HepG2 (cell line): ENCODE measurements at regions not wholly inside any gene's neighbourhood (a gene's known extent, or its start where the extent isn't known, plus 50 kb on each side); places are given as distances from the start of the nearest gene placed in this dataset.

Experiments used
- ATAC-seq: fragments of 200-7000 bp; cut with Tn5 transposase; 3 replicates; pipeline ENCODE4 v1.9.1; 2020; ENCODE audit warnings: mild to moderate bottlenecking, moderate library complexity
- BruUV-seq: library from RNA; stranded (reverse); fragments of 400-500 nt; replicated peaks from 2 replicates; lab custom pipeline; 2021; lab: Mats Ljungman, UMichigan
- CTCF ChIA-PET: fragments of 300-600 bp; formaldehyde crosslinking; extraction: SDS; loops from one replicate; lab custom pipeline; 2021; ENCODE audit warnings: low total read pairs, inconsistent platforms, low intra/inter-chr PET ratio; lab: Yijun Ruan, JAX
- POLR2A ChIA-PET: fragments of 350-600 bp; sonication (Branson Sonifier 250); formaldehyde crosslinking; loops from one replicate; lab custom pipeline; 2020; ENCODE audit warnings: antibody characterized with exemption, inconsistent platforms; lab: Yijun Ruan, JAX
- DNase-seq: peaks from one replicate; pipeline ENCODE4 v3.0.0-alpha.2; 2015; ENCODE audit warnings: low spot score
- FAIRE-seq: peaks from 3 replicates; lab custom pipeline; 2011; peaks lifted over from hg19 to GRCh38; lab: Jason Lieb, UNC
- H2AFZ ChIP-seq: one replicate; pipeline ENCODE4 v1.6.1; 2011; ENCODE audit warnings: low read length, inconsistent platforms
- H3K27ac ChIP-seq: fragments of 300-600 bp; 3 replicates; pipeline ENCODE4 v1.8.0; 2011; ENCODE audit warnings: mixed run types, mild to moderate bottlenecking, mixed read lengths, low read length, inconsistent platforms; ENCODE audit not compliant: insufficient read depth; ENCODE audit errors: extremely low read length
- H3K27me3 ChIP-seq, 2 experiments: fragments of 200-600 bp in 1 of 2; 2 replicates in 1 of 2; 3 replicates in 1 of 2; pipeline versions ENCODE4 v1.6.0 to v1.8.0; 2011; ENCODE audit warnings: low read length in 2 of 2, mild to moderate bottlenecking in 2 of 2, moderate library complexity in 2 of 2, inconsistent platforms in 1 of 2; ENCODE audit not compliant: insufficient read depth in 2 of 2, control insufficient read depth in 1 of 2
- H3K36me3 ChIP-seq, 2 experiments: fragments of 200-600 bp in 1 of 2; replicated peaks in 1 of 2; 2 replicates in 1 of 2; 3 replicates in 1 of 2; pipeline versions ENCODE4 v1.5.1 to v1.8.0; 2011; ENCODE audit warnings: low read length in 2 of 2, inconsistent platforms in 1 of 2; ENCODE audit not compliant: insufficient read depth in 2 of 2, control insufficient read depth in 1 of 2
- H3K4me1 ChIP-seq: 2 replicates; pipeline ENCODE4 v1.5.1; 2012; ENCODE audit warnings: low read length, inconsistent platforms; ENCODE audit not compliant: insufficient read depth
- H3K4me2 ChIP-seq: 2 replicates; pipeline ENCODE4 v1.6.0; 2011; ENCODE audit warnings: low read depth, low read length, inconsistent platforms
- H3K4me3 ChIP-seq, 3 experiments: fragments of 200-600 bp in 1 of 3; sonication (generic), shearing (Covaris generic) in 1 of 3; replicated peaks in 1 of 3; 2 replicates each; pipeline ENCODE4 v1.5.1; 2011 to 2016; ENCODE audit warnings: low read length in 3 of 3, inconsistent platforms in 2 of 3, low read depth in 2 of 3, mild to moderate bottlenecking in 2 of 3, control low read depth in 1 of 3, mixed read lengths in 1 of 3; ENCODE audit not compliant: insufficient read depth in 1 of 3
- H3K79me2 ChIP-seq: one replicate; pipeline ENCODE4 v1.6.1; 2011; ENCODE audit warnings: low read length, inconsistent platforms; ENCODE audit not compliant: insufficient read depth
- H3K9ac ChIP-seq: 2 replicates; pipeline ENCODE4 v1.6.0; 2011; ENCODE audit warnings: mild to moderate bottlenecking, low read depth, low read length, inconsistent platforms; ENCODE audit not compliant: insufficient read depth
- H3K9me3 ChIP-seq: 2 replicates; pipeline ENCODE4 v1.5.1; 2012; ENCODE audit warnings: mild to moderate bottlenecking, low read length
- H4K20me1 ChIP-seq: 2 replicates; pipeline ENCODE4 v1.6.0; 2011; ENCODE audit warnings: inconsistent platforms, mild to moderate bottlenecking, low read length, moderate library complexity; ENCODE audit not compliant: insufficient read depth
- CREB1 ChIP-seq, 2 experiments: fragments of 450-650 bp in 1 of 2; IDR thresholded peaks; 2 replicates each; pipeline ENCODE4 v1.6.1; 2016 to 2017; ENCODE audit warnings: control low read depth in 1 of 2, mild to moderate bottlenecking in 1 of 2, missing compliant biosample characterization in 1 of 2, missing genetic modification characterization in 1 of 2
- CREB3 ChIP-seq: sonication (generic); formaldehyde crosslinking; IDR thresholded peaks from 2 replicates; pipeline ENCODE4 v1.5.0; 2020; ENCODE audit warnings: missing genetic modification reagents
- EZH2 ChIP-seq: conservative IDR thresholded peaks from 2 replicates; pipeline ENCODE4 v1.6.1; 2012; ENCODE audit warnings: mild to moderate bottlenecking, low read depth, low read length, moderate library complexity
- HNRNPLL ChIP-seq: fragments of 200-400 bp; formaldehyde crosslinking; IDR thresholded peaks from 2 replicates; pipeline ENCODE4 v1.6.1; 2017; ENCODE audit warnings: mild to moderate bottlenecking, low read depth, low read length; ENCODE audit not compliant: poor library complexity, severe bottlenecking
- MEF2D ChIP-seq: sonication (generic); formaldehyde crosslinking; IDR thresholded peaks from 2 replicates; pipeline ENCODE4 v1.5.1; 2020; ENCODE audit warnings: mild to moderate bottlenecking, missing genetic modification reagents
- MYC ChIP-seq: sonication (generic); formaldehyde crosslinking; IDR thresholded peaks from 2 replicates; pipeline ENCODE4 v1.9.0; 2021; ENCODE audit warnings: missing genetic modification reagents, borderline replicate concordance
- PHF5A ChIP-seq: IDR thresholded peaks from one replicate; pipeline ENCODE4 v1.6.1; 2018; ENCODE audit warnings: low read depth, missing genetic modification reagents; ENCODE audit not compliant: unreplicated experiment
- POLR2A ChIP-seq, 2 experiments: IDR thresholded peaks; 2 replicates each; pipeline ENCODE4 v1.6.1; 2011; ENCODE audit warnings: low read depth in 2 of 2, low read length in 2 of 2, mild to moderate bottlenecking in 1 of 2, moderate library complexity in 1 of 2; ENCODE audit not compliant: insufficient read depth in 1 of 2
- REST ChIP-seq, 2 experiments: IDR thresholded peaks; 2 replicates each; pipeline ENCODE4 v1.6.1; 2011 to 2012; ENCODE audit warnings: low read length in 2 of 2, borderline replicate concordance in 1 of 2, low read depth in 1 of 2, mild to moderate bottlenecking in 1 of 2, moderate library complexity in 1 of 2
- SIX1 ChIP-seq: sonication (generic); formaldehyde crosslinking; IDR thresholded peaks from 2 replicates; pipeline ENCODE4 v1.4.0; 2020; ENCODE audit warnings: missing genetic modification reagents, borderline replicate concordance
- STAT5B ChIP-seq: sonication (generic); formaldehyde crosslinking; IDR thresholded peaks from 2 replicates; pipeline ENCODE4 v1.4.0; 2020; ENCODE audit warnings: missing genetic modification reagents
- ZBTB34 ChIP-seq: sonication (generic); formaldehyde crosslinking; IDR thresholded peaks from 2 replicates; pipeline ENCODE4 v1.8.0; 2022; ENCODE audit warnings: mild to moderate bottlenecking, missing genetic modification reagents
- ZBTB38 ChIP-seq: sonication (generic); formaldehyde crosslinking; IDR thresholded peaks from 2 replicates; pipeline ENCODE4 v1.5.1; 2020; ENCODE audit warnings: mild to moderate bottlenecking, missing genetic modification reagents
- ZFP1 ChIP-seq: IDR thresholded peaks from 2 replicates; pipeline ENCODE4 v1.6.1; 2016
- ZNF224 ChIP-seq: sonication (generic); formaldehyde crosslinking; IDR thresholded peaks from 2 replicates; pipeline ENCODE4 v1.5.0; 2020; ENCODE audit warnings: mild to moderate bottlenecking, missing genetic modification reagents
- ZNF253 ChIP-seq: sonication (generic); formaldehyde crosslinking; IDR thresholded peaks from 2 replicates; pipeline ENCODE4 v1.8.0; 2022; ENCODE audit warnings: mild to moderate bottlenecking, missing genetic modification reagents, borderline replicate concordance
- ZNF275 ChIP-seq: sonication (generic); formaldehyde crosslinking; IDR thresholded peaks from 2 replicates; pipeline ENCODE4 v1.8.0; 2022; ENCODE audit warnings: missing genetic modification reagents, mild to moderate bottlenecking, inconsistent platforms, borderline replicate concordance
- ZNF549 ChIP-seq: sonication (generic); formaldehyde crosslinking; IDR thresholded peaks from 2 replicates; pipeline ENCODE4 v1.5.0; 2020; ENCODE audit warnings: missing genetic modification reagents
- WGBS: methylation state at CpG from one replicate; pipeline ENCODE4 v1.1.6; 2017; ENCODE audit warnings: low lambda C conversion rate; 5-methylcytosine and 5-hydroxymethylcytosine counted together
- in situ Hi-C: cut with HindIII; loops from 2 replicates; pipeline ENCODE4 v1.10.0; 2017; ENCODE audit warnings: low pct_unique_long_range_greater_than_20kb; ENCODE audit not compliant: extremely low pct_ligation_motif_present
- intact Hi-C: fragments of 100-400 bp; cut with micrococcal nuclease; formaldehyde crosslinking; loops from one replicate; pipeline ENCODE4 v1.10.0; 2022; ENCODE audit not compliant: unreplicated experiment

GRCh38 chr5:104706600-104706999 lies 1144.0 kb upstream of the NUDT12 start:
- no peak overlapping the region for H3K27ac ChIP-seq

More at GRCh38 chr5:104706600-104706999, 1144.0 kb upstream of the NUDT12 start:
- WGBS = 6% methylated on average over 3 of the region's 3 CpGs
- TF ChIP-seq ZFP1 (CRISPR knock-in tag) (no peak), MEF2D (no peak), REST (IDR thresholded peaks at IDR 0.05; ENCODE audit: borderline replicate concordance in 1 of 2, low read depth in 1 of 2, low read length in 2 of 2) (no peak), ZNF253 (CRISPR knock-in tag) (no peak), EZH2 (no peak), PHF5A (CRISPR knock-in tag) (no peak), POLR2A (IDR thresholded peaks at IDR 0.05; ENCODE audit: insufficient read depth in 1 of 2, low read depth in 2 of 2, low read length in 2 of 2) (no peak), MYC (CRISPR knock-in tag) (no peak), ZNF224 (no peak), ZBTB34 (CRISPR knock-in tag) (no peak), ZBTB38 (CRISPR knock-in tag) (no peak), HNRNPLL (no peak), ZNF549 (CRISPR knock-in tag) (no peak), CREB1 (IDR thresholded peaks at IDR 0.05) (no peak), CREB1 (CRISPR knock-in tag; IDR thresholded peaks at IDR 0.05) (no peak), CREB3 (CRISPR knock-in tag) (no peak), STAT5B (CRISPR knock-in tag) (no peak), ZNF275 (CRISPR knock-in tag) (no peak), SIX1 (CRISPR knock-in tag) (no peak)
- H3K4me3 ChIP-seq = no peak overlapping the region
- CTCF ChIA-PET = no interaction called here
- H2AFZ ChIP-seq = no peak overlapping the region
- no peak for FAIRE-seq
- DNase-seq = no peak
- H3K79me2 ChIP-seq = no peaks in the 10 kb centered on the region
- in situ Hi-C loops (no loop called here), intact Hi-C loops (no loop called here)
- no TSS peak for BruUV-seq
- no peaks in the 10 kb centered on the region for H4K20me1 ChIP-seq
- H3K4me1 ChIP-seq = no peaks in the 10 kb centered on the region
- H3K36me3 ChIP-seq = no peaks in the 10 kb centered on the region
- H3K9ac ChIP-seq = no peak overlapping the region
- no peak overlapping the region for H3K4me2 ChIP-seq
- POLR2A ChIA-PET = no interaction called here
- H3K9me3 ChIP-seq = no peaks in the 10 kb centered on the region
- no peak for ATAC-seq
- H3K27me3 ChIP-seq = no peaks in the 10 kb centered on the region
